ENCODE measurements at regions not wholly inside any gene's neighbourhood (a gene's known extent, or its start where the extent isn't known, plus 50 kb on each side); places are given as distances from the start of the nearest gene placed in this dataset.

DNA sequence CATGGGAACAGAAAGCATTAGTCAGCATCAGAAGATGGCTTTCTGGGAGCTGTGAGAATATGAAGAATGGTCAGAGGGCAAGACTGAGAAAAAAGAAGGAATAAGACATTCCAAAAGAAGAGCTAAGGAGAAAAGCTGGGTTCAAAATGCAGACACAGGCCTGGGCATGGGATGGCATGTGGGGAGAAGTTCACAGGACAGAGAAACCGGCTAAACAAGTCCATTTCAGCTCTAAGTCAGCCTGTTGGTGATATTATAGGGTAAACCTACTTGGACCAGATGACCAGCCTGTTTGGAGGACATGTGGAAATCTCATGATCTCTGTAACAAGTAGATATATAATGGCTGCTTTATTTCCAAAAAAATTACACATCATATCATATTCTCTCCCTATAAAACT is 91.7 kb upstream of the MEIS1 start:
- Histone ChIP-seq H2BK120ac (ENCODE audit: low read depth, low read length) (no peak overlapping the region), H4K8ac (ENCODE audit: low read depth in 2 of 2, low read length in 2 of 2) (no peak overlapping the region), H3K9me3 (ENCODE audit: control insufficient read depth, insufficient read depth, low read length) (no peaks in the 10 kb centered on the region), H2AK5ac (ENCODE audit: low read depth, low read length) (no peak overlapping the region), H3K36me3 (ENCODE audit: control insufficient read depth, insufficient read depth, low read length) (no peaks in the 10 kb centered on the region), H3K18ac (ENCODE audit: low read depth, low read length) (no peak overlapping the region), H3K9ac (ENCODE audit: low read depth, low read length) (no peak overlapping the region), H2AFZ (replicated peaks; ENCODE audit: low read length, poor library complexity) (no peak overlapping the region), H3K4me1 (ENCODE audit: control insufficient read depth, insufficient read depth, low read length) (no peaks in the 10 kb centered on the region), H4K20me1 (ENCODE audit: insufficient read depth, low read length) (no peaks in the 10 kb centered on the region), H3K23ac (ENCODE audit: low read depth, low read length) (no peak overlapping the region), H2BK15ac (ENCODE audit: low read depth, low read length) (no peak overlapping the region), H4K91ac (ENCODE audit: insufficient read depth, low read depth, low read length) (no peak overlapping the region), H3K79me1 (ENCODE audit: low read depth in 1 of 2, low read length in 2 of 2) (no peaks in the 10 kb centered on the region), H3K4me2 (ENCODE audit: low read depth, low read length) (no peak overlapping the region), H3K14ac (replicated peaks; ENCODE audit: low read depth, low read length) (no peak overlapping the region), H2BK5ac (ENCODE audit: low read depth, low read length, poor library complexity, severe bottlenecking) (no peak overlapping the region), H3K56ac (ENCODE audit: extremely low read depth, insufficient read depth, low read length) (no peak overlapping the region), H3K4ac (ENCODE audit: low read depth, low read length) (no peak overlapping the region), H3K27me3 (ENCODE audit: control insufficient read depth, insufficient read depth, low read length) (peaks cover 1% of the 10 kb centered on the region; the same call in 1 of the 2 replicates), H2BK20ac (ENCODE audit: low read depth, low read length) (no peak overlapping the region), H3K27ac (ENCODE audit: insufficient read depth, low read length) (no peak overlapping the region), H4K5ac (ENCODE audit: low read depth, low read length) (no peak overlapping the region), H3K9me1 (ENCODE audit: insufficient read depth, low read length) (no peaks in the 10 kb centered on the region), H2AK9ac (replicated peaks; ENCODE audit: low read depth, low read length, poor library complexity) (no peak overlapping the region), H3K4me3 (ENCODE audit: insufficient read depth, low read depth, low read length) (no peak overlapping the region)
- ChIA-PET CTCF (no interaction called here), POLR2A (ENCODE audit: unreplicated experiment) (interaction anchor here (0.6 kb wide), 1 partner anchor 612 kb away, joined by 3 read pairs; no protein-coding TSS in a partner anchor)
- dilution Hi-C loops (cut with HindIII; ENCODE audit: low sequenced_read_pairs, unreplicated experiment) (no loop called here), in situ Hi-C loops (cut with MboI; ENCODE audit: low sequenced_read_pairs) (no loop called here), intact Hi-C loops (cut with micrococcal nuclease) (no loop called here)
- 0% methylated on average over 1 of the region's 1 CpG; no CpG with 5 or more reads in 1 of the 2 experiments for WGBS, 2 experiments (ENCODE audit: extremely low coverage in 2 of 2, insufficient read length in 1 of 2)
- DNase-seq (no peak), ATAC-seq (ENCODE audit: low read depth) (no peak)
- TF ChIP-seq CEBPB (IDR thresholded peaks at IDR 0.05; ENCODE audit: low read depth, low read length) (no peak), NFE2L2 (IDR thresholded peaks at IDR 0.05; ENCODE audit: low read depth, low read length) (no peak), FOS (IDR thresholded peaks at IDR 0.05; ENCODE audit: low read depth, low read length) (no peak), MXI1 (IDR thresholded peaks at IDR 0.05; ENCODE audit: borderline replicate concordance, low read depth, low read length) (no peak), POLR2A (IDR thresholded peaks at IDR 0.05; ENCODE audit: low read depth, low read length) (no peak), MAFK (IDR thresholded peaks at IDR 0.05; ENCODE audit: low read depth, low read length) (no peak), CHD1 (IDR thresholded peaks at IDR 0.05; ENCODE audit: low read depth, low read length) (no peak), RAD21 (IDR thresholded peaks at IDR 0.05; ENCODE audit: low read length) (no peak), RFX5 (IDR thresholded peaks at IDR 0.05; ENCODE audit: low read depth, low read length) (no peak)
- TF ChIP-seq, protein P1, sequence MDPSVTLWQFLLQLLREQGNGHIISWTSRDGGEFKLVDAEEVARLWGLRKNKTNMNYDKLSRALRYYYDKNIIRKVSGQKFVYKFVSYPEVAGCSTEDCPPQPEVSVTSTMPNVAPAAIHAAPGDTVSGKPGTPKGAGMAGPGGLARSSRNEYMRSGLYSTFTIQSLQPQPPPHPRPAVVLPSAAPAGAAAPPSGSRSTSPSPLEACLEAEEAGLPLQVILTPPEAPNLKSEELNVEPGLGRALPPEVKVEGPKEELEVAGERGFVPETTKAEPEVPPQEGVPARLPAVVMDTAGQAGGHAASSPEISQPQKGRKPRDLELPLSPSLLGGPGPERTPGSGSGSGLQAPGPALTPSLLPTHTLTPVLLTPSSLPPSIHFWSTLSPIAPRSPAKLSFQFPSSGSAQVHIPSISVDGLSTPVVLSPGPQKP (IDR thresholded peaks at IDR 0.05; ENCODE audit: borderline replicate concordance, low read depth, low read length): no peak
- TF ChIP-seq, protein P2, sequence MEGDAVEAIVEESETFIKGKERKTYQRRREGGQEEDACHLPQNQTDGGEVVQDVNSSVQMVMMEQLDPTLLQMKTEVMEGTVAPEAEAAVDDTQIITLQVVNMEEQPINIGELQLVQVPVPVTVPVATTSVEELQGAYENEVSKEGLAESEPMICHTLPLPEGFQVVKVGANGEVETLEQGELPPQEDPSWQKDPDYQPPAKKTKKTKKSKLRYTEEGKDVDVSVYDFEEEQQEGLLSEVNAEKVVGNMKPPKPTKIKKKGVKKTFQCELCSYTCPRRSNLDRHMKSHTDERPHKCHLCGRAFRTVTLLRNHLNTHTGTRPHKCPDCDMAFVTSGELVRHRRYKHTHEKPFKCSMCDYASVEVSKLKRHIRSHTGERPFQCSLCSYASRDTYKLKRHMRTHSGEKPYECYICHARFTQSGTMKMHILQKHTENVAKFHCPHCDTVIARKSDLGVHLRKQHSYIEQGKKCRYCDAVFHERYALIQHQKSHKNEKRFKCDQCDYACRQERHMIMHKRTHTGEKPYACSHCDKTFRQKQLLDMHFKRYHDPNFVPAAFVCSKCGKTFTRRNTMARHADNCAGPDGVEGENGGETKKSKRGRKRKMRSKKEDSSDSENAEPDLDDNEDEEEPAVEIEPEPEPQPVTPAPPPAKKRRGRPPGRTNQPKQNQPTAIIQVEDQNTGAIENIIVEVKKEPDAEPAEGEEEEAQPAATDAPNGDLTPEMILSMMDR (conservative IDR thresholded peaks at IDR 0.05; ENCODE audit: low read depth, low read length): no peak
- BruUV-seq (replicated peaks): no TSS peak

Measured in IMR-90 (cell line).